ENCODE measurements at regions not wholly inside any gene's neighbourhood (a gene's known extent, or its start where the extent isn't known, plus 50 kb on each side); places are given as distances from the start of the nearest gene placed in this dataset.
"Not testable (repeated sequence)": the region's sequence is repeated elsewhere in the genome, so short reads cannot be mapped to it uniquely, and the experiment has no call there.

DNA sequence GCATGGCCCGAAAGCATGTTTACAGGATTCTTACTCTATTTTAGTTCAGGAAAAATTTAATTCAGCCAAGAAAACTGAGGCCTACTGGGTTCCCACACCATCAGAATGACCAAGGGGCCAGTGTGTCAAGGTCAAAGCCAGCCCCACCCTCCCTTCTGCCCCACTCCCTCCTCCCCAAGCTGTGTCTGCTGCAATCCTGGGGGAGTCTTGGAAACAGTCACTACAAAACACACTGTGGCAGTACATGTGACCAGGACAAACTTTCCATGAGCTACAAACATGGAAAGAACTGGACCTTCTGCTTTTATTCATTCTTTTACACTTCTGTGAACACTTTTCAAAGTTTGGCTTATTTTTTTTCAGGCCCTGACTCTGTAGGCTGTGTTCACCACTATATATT is 1228.8 kb upstream of the TMEM132C start:
- no peak for DNase-seq (ENCODE audit: low spot score)

DNA sequence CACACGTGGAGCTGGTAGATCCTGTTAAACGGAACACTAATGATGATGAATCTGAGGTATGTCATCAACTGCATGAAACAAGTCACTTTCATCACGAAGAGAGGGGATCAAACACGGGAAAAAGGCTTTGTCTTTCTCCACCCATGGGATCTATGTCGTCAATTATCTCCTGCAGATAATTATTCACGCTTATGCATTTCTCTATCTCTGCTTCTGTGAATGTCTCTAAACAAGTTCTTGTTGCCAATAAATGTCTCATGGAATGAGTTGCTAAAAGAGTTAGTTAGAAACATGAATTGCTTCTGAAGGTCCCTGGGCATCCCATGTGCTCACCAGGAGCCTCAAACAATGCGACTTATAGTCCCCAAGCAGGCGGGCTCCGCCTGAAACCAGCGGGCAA is 1228.2 kb upstream of the TMEM132C start:
- DNase-seq (ENCODE audit: low spot score): no peak

DNA sequence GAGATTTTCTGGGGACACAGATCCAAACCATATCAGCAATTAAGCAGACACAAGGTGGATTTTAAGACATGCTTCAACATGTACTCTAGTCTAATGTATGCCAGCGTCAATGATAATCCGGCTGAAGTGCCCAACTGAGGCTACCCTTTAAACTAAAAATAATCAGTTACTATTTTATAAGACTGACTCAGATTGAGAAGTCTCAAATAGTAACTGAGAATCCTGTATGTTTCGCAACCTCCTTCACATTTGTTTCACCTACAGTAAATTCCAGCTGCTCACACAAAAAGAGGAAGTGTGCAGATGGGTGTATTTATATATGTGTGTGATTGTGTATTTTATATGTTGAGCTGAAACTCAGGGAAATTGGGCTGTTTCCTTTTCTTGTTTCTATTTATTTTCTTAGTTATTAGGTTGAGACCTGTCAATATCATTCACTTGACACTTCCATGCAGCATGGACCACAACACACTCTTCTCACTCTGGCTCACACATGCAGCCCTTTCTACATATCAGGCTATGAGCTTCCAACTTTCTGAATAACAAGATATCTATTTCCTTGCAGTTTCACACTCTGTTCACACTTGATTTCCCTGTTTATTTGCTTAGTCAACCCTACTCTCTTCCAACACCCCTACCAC is 1224.9 kb upstream of the TMEM132C start:
- DNase-seq (ENCODE audit: low spot score): no peak

DNA sequence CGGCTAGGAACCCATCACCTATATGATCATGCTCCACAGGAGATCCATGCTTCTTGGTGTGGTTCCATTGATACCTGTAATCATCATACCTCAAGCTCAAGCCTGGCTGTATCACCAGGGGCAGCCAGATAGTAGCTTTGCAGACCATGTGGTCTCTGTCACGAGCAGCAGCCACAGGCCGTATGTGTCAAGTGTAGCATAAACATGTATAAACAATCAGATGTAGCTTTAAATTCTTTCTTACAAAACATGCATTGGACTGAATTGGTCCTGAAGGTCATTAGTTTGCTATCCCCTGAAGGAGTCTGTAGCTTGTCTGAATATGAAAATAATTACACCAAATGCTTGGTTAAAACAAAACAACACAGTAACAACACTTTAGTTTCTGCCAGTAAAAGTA is 1223.2 kb upstream of the TMEM132C start:
- DNase-seq (ENCODE audit: low spot score): no peak

DNA sequence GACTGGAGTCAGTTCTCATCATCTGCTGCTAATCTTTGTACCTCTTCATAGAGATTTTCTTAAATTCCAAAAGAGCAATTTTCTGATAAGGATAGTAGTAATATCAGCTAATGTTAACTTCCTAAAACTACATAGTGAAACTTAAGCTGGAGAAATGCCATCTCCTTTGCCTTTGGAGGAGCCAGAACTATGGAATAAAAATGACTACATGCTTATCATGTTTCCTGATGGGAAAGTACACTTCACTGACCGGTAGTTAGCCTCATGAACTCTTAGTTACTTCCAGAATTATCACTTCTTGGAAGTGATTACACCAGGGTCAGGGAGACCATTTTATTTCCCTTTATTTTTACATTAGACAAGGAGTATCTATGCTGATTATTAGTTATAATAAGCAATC is 1222.1 kb upstream of the TMEM132C start:
- no peak for DNase-seq (ENCODE audit: low spot score)

DNA sequence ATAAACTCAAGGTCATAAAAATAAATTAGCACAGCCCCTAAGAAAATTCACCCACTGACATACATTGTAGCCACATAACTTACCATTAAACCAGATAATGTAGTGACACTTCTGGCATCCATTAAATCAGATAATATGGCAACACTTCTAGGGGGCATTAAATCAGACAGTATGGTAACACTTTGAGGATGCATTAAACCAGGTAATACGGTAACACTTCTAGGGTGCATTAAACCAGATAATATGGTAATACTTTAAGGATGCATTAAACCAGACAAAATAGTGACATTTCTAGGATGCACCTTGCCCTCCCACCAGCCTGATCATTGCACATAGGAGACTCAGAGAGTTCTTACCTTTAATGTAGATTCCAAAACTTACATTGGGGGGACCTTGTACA is 1220.5 kb upstream of the TMEM132C start:
- DNase-seq (ENCODE audit: low spot score): no peak

DNA sequence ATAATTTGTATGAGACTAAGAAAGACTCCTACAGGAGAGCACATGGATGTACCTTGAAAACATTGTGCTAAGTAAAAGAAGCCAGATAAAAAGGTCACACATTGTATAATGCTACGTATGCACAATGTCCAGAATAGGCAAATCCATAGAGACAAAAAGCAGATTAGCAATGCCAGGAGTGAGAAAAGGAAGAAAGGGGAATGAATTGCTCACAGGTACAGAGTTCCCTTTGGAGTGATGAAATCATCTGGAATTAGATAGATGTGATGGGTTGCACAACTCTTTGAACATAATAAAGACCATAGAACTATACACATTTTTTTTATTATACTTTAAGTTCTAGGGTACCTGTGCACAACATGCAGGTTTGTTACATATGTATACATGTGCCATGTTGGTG is 1218.9 kb upstream of the TMEM132C start:
- DNase-seq (ENCODE audit: low spot score): no peak

DNA sequence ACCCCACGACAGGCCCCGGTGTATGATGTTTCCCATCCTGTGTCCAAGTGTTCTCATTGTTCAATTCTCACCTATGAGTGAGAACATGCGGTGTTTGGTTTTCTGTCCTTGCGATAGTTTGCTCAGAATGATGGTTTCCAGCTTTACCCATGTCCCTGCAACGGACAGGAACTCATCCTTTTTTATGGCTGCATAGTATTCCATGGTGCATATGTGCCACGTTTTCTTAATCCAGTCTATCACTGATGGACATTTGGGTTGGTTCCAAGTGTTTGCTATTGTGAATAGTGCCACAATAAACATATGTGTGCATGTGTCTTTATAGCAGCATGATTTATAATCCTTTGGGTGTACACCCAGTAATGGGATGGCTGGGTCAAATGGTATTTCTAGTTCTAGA is 1218.4 kb upstream of the TMEM132C start:
- not testable (repeated sequence) for DNase-seq (ENCODE audit: low spot score)

DNA sequence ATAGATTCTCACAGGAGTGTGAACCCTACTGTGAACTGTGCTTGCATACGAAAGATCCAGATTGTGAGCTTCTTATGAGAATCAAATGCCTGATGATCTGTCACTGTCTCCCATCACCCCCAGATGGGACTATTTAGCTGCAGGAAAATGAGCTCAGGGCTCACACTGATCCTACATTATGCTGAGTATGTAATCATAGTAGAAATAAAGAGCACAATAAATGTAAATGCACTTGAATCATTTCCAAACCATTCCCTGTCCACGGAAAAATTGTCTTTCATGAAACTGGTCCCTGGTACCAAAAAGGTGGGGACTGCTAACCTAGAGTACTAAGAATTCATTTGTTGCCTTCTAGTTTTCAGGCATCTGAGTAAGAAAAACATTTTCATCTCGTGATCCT is 1215.8 kb upstream of the TMEM132C start:
- no peak for DNase-seq (ENCODE audit: low spot score)

DNA sequence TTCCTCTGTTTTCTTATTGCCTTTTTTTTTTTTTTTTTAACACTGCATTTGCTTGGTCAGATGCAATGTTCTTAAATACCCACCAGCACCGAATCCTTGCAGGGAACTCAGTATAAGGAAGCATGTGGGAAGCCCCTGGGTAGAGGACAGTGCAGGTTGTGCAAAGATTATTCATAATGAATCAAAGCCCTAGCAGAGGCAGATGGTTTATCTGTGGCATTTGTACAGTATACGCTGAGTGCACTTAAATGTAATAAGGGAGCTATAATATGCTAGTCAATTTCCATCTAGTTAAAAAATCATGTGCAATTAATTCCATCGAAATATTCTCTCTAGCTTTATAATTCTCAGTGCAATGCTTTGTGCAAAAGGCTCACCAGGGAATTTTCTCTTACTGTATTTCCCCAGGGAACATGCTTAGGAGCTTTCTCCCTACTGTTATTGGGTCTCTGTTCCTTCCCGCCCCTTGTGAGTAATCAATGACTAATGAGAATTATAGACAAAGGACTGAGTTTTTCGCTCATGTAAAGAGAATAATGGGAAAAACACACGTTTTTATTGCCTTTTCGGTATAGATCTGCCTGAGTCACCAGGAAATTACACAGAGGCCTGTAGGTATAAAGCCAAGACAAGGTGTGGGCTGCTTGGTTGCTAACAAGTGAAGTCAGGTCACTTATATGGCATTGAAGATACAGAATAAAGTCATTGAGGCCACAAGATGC is 1214.3 kb upstream of the TMEM132C start:
- no peak for DNase-seq (ENCODE audit: low spot score)

DNA sequence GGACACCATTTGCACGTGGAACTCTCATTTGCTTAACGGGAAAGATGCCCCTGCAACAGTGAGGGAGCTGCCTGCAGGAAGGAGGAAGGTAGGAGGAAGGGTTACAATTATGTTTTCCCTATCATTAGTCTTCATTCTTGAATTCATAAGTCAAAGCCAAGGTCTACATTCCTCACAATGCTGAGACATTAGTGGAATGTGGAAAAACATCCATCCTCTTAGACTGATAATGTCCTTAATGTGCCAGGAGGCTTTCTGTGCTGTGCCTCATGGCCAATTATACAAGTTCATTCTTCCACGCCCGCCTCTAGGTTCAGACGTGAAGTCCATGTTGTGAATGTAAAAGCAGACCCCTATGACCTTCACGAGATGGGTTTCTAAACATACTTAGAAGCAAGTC is 1212.4 kb upstream of the TMEM132C start:
- DNase-seq (ENCODE audit: low spot score): no peak

DNA sequence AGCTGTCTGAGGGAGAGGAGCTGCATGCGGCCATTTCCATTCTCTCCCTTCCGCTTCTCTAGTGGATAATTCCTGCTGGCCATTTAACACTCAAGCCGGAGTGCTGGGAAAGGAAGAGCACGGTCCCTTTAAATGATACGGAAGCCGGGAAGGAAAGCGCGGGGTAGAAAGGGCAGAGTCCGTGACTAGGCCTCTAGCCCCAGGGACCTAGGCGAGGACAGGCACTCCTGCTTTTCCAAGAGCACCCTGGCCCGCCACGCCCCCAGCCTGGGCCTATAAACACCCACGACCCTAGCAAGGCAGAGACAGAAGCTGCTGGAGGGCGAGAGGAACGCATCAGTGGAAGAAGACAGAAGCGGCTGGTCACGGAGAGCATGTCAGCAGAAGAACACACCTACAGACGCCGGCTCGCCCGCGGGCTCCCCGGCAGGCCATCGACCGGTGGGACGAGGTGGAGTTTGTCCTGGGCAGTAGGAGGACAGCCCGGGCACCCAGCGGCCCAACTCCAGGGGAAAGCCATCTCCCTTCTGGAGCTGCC is 1206.6 kb upstream of the TMEM132C start:
- no peak for DNase-seq (ENCODE audit: low spot score)

DNA sequence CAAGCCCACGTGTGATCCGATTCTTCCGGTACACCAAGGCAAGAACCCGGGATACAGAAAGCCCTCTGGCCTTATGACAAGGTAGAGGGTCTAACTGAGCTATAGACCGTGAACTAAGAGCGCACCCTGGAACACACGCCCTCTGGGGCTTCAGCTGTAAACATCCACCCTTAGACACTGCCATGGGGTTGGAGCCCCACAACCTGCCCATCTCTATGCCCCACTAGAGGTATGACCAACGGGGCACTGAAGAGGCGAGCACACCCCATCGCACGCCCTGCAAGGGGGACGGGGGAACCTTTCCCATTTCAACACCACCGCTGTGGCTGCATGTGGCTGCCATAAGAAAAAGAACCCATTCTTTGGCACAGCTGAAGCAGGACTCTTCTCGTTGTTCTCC is 1206.0 kb upstream of the TMEM132C start:
- DNase-seq (ENCODE audit: low spot score): no peak

DNA sequence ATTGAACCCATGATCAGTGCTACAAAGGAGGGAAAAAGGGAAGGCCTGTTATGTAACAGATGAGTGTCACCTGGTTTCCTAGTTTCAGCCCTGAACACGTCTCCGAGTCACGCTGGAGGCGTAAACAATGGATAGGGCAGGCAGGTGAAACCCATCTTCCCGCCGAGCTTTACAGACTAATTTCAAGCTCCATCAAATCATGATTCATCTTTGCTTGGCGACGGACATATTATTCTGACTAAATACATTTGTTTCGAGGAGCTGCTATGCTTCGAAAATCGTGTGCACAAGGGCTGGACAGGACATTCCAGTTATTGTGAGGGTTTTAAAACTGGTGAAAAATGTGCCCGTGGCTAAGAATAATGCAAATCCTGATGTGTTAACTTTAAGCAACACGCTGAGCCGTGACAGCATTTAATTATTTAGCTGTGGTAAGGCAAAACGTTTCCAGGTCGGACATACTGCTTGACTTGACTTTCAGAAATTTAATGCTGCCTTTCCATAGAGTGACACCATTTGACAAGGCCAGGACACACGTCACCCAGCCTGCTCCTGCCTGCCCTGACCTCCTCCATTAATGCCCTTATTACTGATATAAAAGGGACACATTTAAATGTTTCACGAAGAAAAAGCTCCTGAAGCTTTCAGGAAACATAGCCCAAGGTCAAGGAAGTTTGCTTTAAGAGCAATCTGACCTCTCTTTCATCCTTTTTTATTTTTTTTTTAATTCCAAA is 1203.5 kb upstream of the TMEM132C start:
- no peak for DNase-seq (ENCODE audit: low spot score)

DNA sequence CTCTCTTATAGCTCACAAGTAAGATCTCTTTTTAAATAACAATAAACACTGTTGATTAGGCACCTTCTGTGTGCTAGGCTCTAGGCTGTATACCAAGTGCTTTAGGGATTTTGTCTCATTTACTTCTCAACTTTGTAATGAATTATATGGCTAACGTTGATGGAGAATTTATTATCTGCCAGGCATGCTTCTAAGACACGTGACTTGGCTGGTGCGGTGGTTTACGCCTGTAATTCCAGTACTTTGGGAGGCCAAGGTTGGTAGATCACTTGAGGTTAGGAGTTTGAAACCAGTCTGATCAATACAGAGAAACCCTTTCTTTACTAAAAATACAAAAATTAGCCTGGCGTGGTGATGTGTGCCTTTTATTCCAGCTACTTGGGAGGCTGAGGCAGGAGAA is 1202.8 kb upstream of the TMEM132C start:
- DNase-seq (ENCODE audit: low spot score): no peak

DNA sequence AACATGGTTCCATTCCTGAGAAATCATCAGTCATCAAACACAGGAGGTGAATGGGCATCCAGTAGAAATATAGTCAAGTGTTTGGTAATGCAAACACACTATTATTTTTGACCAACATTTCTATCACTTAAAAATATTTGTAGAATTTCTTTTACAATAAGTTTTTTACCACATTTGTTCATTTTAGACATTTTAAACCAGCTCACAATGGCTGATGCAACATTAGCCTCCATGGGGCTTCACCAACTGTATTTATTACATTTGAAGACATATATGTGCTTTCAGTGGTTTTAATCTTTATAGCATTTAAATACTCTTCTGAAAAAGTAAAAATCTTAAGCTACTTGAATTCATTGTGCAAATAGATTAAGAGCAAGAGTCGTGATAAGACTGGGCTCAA is 1201.4 kb upstream of the TMEM132C start:
- DNase-seq (ENCODE audit: low spot score): no peak

DNA sequence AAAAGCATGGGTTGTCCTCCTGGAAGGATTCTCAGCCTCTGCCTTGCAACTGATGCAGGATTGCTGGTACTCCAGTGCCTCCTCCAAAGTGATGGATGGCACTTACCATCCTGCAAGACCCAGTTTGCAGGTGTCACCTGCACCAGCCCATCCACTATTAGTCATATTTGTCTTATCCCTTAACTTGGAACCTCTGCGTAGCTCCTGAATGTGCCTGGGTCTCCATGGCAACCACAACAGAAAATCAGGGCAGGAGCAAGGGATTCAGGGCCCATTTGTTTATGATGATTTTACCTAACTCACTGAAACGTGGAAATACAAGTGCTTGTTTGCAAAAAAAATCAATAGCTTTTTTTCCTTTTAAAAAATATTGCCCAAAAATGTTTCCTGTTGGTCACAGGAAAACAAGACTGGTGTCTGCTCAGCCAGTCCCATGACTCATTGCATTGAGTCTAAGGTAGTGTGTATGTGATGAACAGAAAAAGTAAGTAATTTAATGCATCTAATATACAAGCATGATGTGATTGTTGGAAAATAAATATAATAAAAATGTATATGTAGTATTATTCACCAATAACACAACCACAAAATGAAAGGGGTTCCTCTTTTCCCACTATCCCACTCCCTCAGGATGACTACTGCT is 1196.3 kb upstream of the TMEM132C start:
- DNase-seq (ENCODE audit: low spot score): no peak

DNA sequence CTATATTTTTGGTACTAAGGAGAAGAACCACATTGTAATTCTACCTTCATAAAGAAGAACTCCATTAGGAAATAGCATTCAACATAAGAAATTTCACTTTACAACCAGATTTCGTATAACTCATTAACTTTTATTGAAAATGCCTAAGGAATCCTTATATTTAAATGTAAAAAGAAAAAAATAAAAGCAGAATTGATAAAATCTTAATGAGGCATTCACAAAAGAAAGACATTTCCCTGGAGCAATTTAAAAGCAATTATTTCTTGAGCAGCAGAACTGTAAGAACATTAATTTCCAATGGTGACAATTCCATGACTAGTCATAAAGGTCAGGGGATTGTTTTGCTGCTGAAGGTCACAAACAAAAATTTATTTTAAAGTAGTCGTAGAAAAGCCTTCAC is 1192.8 kb upstream of the TMEM132C start:
- no peak for DNase-seq (ENCODE audit: low spot score)

DNA sequence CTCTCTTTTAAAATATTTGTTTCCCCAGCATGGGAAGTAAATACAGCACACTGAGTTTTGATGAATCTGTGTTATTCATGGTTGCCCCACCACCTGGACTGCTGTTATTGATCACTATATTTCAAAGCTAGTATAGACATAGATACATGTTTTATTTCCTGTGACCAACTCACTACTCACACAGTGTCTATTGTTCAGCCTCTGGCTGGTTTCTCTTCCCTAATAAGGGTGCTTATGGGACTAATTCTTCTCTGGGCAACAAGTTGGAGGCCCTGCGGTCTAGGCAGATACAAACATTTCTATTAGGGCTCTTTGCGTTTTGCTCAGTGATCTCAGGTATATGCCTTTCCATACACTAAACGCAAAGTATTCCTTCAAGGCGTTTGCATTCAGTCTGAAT is 1191.0 kb upstream of the TMEM132C start:
- no peak for DNase-seq (ENCODE audit: low spot score)

DNA sequence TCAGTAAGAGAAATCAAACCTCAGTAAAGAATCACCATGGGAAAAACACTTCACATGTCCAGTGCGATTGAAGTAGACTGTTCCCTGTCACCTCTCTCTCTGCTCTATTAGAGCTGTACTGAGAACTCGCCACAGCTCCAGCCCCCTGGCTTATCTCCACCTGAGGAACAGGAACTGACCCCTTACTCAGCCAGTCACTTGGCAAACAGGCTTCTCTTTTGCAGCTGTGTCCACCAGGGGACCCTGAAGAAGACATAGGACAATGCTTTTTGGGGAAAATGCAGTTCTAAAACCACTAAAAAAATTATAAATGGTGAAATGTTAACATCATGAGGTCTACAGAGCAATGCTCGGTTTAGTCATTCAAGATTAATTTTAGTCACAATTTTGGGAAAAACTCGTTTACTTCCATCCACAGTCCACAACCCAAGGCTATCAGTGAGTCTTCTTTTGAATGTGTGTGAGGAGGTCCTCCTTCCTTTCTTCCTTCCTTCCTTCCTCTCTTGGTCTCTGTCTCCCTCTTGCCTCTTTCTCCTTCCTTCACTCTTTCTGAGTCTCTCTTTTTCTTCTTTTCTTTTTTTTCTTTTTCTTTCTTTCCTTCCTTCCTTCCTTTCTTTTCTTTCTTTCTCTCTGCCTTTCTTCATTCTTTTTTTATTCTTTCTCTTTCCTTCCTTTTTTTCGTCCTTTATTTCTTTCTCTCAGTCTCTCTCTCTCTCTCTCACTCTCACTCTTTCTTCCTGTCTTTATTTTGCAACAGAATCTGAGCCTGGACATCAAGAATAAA is 1189.5 kb upstream of the TMEM132C start:
- no peak for DNase-seq (ENCODE audit: low spot score)

DNA sequence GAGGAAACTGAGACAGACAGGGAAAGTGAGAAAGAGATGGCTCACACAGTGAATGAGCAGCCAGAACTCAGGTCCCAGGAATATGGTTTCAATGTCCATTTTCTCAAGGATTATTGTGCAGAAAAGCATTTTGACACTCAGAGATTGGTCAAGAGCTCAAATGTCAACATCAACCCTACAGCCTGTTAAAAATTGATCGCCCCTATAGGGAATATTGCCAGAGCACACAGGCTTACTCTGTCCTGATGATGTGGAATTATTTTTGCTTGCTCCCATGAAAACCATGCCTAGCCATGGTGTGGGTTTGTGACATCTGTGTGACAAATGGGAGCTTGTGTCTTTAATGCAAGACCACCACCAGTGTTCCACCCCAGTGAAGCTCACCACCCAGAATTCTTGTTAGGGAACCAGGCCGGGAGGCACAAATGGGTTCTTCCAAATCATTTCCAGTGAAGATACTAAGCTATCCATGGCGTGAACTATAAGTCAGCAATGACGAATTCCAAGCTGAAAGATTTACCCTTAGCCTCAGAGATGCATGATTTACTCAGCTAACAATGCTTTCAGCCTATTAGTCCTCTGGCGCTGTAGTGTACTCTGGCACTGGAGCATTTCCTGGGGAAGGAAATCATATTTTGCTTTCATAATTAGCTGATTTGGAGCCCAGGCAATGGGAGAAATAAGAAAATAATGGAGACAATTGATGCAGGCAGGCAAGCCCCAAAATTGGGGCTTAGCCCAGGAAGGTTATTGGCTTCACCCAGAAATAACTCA is 1188.2 kb upstream of the TMEM132C start:
- no peak for DNase-seq (ENCODE audit: low spot score)

All from D341Med (cell line).